ENCODE measurements at regions not wholly inside any gene's neighbourhood (a gene's known extent, or its start where the extent isn't known, plus 50 kb on each side); places are given as distances from the start of the nearest gene placed in this dataset.

DNA sequence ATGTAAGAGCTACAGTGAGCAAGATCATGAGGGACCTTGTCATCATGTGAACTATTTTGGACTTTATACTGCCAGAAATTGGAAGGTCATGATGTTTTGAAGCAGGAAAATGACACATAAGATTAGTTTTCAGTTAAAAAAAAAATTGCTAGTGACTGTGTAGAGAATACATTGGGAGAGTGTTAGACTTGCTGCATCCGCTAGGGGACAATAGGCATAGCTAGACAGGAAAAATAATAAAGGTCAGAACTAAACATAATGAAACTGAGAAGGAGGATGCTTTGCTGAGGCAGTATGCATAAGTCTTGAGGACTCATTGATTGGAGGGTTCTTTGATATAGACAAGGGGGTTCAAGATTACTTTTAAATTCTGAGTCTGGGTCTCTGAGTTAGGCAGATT, 275.8 kb upstream of the KCNH8 start:
- DNase-seq = no peak

DNA sequence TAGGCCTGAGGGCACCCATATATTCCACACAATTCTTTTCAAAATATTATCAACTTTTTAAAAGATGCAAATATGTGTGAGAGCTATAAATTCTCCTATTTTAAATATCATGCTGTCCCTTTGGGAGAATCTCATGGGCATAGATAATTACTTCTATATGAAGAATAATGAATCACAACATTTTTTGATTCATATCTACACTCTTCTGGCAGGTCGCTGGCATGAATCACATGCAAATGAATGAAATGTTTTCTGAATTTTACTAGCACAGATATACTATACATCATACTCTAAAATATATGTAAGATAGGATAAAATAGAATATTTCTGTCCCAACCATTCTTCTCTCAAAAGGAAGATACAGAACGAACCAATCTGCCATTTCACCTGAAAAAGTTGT, 277.7 kb upstream of the KCNH8 start:
- DNase-seq = no peak

- no peak for DNase-seq
Observed at GRCh38 chr3:18870074-18870640, 278.2 kb upstream of the KCNH8 start.

GRCh38 chr3:18868911-18869689, 279.2 kb upstream of the KCNH8 start:
- DNase-seq = no peak

DNA sequence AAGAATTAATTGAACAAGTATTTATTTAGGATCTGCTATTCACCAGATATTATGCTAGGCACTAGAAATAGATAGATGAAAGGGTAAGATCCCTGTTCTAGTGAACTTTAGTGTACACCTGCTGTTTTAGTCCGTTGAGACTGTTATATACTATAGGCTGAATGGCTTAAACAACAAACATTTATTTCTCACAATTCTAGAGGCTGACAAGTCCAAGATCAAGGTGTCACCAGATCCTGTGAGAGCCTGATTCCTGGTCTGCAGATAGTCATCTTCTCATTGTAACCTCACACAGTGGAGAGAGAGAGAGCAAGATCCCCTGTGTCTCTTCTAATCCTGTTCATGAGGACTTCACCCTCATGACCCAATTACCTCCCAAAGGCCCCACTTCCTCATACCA, 281.4 kb upstream of the KCNH8 start:
- no peak for DNase-seq

DNA sequence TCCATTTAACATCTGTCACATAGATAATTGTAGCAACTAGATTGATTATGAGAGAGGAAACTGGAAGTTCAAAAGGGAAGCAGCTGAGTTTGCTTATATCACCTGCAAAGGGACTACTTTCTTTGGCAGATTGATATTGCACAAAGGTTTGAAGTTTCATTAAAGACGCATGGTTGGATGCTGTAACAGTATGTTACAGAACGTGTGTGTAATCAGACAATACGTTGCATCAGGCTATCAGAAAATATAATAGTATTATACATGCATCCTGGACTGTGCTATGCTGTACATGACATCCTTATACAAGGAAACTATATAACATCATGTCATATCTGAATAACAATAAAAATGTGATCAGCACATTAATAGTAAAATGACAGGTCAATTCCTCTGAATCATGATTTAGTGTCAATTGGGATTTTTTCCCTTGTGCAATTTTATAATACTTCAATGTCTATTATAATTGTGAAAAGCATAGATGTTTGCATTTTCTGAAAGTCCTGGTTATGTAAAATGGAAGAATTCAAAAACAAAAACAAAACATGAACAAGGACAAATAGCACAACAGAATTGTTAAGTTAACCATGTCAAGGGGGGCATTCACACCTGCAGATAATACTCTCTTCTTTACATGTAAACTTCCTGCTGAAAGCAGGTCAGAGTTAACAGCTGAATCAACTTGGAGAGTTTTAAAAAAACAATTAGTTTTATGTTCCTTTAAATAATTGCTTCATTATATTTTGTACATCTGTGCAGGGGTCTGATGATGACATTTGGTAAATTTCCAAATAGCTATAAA, 283.2 kb upstream of the KCNH8 start:
- DNase-seq = no peak

- DNase-seq = no peak
Observed at GRCh38 chr3:18862077-18862476, 286.2 kb upstream of the KCNH8 start.

DNA sequence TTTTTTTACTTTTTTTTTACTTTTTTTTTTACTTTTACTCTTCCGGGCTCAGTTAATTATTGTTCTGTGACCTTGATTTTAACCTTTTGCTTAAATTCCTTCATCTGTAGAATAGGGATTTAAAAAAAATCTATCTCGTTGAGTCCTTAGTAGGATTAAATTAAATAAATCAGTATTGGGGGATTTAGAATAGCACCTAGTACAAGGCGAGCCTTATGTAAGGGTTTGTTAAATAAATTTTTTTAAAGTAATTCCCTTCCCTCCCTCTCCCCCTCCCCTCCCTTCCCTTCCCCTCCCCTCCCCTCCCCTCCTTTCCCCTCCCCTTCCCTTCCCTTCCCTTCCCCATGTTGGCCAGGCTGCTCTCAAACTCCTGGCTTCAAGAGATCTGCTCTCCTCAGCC, 287.2 kb upstream of the KCNH8 start:
- no peak for DNase-seq

GRCh38 chr3:18853269-18853668, 295.0 kb upstream of the KCNH8 start:
- DNase-seq = no peak

- DNase-seq = no peak
Observed at GRCh38 chr3:18847583-18848197, 300.6 kb upstream of the KCNH8 start.

- no peak for DNase-seq
Observed at GRCh38 chr3:18843983-18844382, 304.3 kb upstream of the KCNH8 start.

DNA sequence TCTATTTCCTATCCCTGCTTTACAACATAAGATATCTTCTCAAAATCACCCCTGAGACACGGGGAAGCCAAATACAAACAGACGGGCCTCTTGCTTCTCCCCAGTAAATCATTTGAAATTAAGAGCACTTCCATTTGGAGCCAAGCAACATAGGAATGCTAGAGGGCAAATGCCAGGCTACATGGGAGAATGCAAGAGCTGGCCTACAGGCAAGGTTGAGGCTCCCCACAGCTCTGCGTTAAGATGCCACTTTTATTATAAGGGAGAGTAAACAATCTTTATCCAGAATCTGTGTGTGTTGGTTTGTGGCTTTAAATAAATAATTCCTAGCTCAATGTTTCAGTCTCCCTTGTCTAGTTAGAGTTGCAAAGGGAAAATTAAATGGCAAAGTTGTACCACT, 305.1 kb upstream of the KCNH8 start:
- no peak for DNase-seq

DNA sequence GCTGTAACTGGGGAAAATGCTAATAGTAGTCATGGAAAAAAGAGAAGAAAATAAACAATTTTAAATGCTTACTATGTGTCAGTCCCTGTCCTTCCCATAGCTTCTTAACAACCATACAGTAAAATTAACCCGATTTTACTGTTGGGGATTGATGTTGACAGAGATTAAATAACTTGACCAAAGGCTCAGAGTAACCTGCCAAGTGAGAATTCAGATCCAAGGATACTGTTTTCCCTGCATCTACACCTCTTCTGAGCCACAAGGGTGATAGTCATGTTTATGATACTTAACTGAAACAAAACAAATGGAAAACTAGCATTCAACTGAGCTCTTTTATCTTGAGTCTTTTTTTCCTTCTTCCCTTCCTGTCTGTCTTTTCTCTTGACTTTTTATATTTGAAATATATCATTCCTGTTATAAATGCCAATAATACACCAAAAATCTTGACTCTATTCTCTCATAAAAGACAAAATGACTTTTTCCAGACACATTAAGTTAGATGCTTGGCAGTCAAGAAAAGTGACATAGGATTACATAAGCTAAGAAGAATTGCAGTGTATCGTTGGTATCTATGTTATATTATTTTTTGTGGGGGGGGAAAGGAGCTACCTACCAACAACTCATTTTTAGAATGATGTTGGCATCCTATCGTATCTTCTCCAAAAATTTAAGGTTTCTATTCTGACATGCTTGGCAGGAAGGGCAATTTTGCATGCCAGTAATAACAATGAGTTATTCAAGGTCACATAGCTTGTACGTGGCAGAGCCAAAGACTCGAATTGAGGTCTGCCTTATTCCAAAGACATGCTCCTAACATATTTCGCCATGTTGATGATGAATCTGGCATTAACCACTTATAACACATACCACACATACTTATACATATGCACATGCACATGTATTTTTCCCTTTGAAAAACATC, 306.6 kb upstream of the KCNH8 start:
- no peak for DNase-seq

- DNase-seq = no peak
Observed at GRCh38 chr3:18840535-18841137, 307.7 kb upstream of the KCNH8 start.

DNA sequence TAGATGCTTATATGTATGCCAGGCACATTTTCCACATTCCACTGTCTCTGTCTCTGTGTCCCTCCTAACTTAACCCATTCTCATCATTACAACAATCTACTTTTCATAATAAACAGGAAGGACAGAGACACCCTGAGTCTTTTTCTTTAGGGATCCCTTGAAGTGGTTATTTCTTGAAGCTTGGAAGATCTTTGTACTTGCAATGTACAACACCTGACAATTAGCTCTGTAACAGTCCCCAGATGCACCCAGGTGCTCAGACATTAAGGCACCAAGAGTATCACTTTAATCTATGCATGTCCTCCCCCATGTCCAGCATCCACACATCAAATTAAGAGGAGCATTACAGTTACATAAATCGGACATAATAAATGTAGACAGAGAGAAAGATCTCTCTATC, 309.6 kb upstream of the KCNH8 start:
- no peak for DNase-seq

DNA sequence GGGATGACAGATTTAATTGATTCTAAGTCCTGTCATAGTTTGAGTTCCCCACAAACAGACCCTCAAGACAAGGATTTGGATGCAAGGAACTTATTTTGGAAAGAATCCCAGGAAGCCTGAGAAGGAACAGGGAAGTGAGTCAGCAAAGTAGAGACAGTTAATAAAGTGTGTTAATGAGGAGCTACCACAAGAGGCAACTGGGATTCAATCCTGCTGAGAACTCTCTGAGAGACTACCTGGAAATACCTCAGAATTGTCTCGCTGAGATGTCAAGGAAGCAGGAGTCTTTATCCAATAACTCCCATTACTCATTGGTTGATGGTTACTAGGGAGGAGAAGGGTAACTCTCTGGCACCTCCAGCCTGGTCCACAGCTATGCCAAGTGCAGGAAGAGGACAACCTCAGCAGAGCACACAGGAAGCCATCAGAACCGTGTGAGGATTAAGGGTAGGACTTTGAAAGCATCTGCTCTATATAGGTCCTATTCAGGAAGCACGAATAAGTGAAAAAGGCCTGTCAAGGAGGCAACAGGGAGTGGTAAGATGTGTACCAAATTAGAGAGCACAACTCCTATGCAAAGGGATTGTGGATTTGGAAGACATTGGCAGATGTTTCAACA, 311.1 kb upstream of the KCNH8 start:
- no peak for DNase-seq

DNA sequence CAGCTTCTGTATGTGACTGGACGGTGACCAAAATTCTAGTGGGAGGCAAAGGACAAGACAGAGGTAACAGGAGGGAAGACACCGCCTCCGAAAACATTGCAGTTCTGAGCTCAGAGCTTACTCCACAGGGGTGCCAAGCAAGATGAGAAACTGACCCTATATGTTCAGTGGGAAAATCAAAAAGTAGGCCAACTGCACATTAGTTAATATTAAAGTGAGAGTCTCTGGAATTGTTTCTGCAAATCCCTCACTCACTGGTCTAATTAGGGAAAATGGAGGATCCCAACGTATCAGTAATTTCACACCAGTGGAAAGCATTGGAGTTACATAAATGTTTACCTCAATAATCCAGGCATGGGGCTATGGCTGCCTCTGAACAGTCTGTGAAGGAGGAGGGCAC, 313.3 kb upstream of the KCNH8 start:
- DNase-seq = no peak

DNA sequence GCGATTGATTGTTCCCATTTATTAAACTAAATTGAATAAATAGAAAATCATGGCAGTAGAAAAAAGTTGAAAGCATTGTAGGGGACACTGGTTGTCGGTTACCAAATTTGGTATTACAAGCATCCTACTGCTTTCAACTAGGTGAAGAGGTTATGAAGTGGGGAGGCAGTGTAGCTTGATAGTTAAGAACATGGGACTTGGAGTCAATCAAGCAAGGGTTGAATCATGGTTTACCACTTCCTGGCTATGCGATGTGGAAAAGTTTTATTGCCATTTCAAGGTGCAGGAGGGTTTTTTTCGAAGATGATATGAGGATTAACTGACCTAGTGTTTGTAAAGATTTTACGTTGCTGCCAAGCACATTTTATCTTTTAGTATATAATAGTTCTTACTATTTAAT, 318.2 kb upstream of the KCNH8 start:
- DNase-seq = no peak

DNA sequence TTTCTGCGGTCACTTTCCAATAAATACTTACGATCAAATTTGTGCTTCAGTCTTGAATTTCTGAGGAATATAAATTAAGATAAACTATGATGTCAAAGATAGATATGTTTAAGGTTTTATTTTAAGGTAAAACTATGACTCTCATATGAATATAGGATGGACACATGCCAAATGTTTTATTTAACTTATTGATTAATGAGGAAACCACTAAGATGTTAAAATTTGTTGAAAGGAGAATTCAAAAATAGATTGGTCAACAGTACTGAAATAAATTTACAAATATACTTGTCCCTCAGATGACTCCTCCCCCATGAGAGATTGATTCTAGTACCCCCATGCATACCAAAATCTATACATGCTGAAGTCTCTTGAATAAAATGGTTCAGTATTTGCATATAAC, 319.7 kb upstream of the KCNH8 start:
- no peak for DNase-seq

- no peak for DNase-seq
Observed at GRCh38 chr3:18827664-18828063, 320.6 kb upstream of the KCNH8 start.

GRCh38 chr3:18825665-18826064, 322.6 kb upstream of the KCNH8 start:
- no peak for DNase-seq

DNA sequence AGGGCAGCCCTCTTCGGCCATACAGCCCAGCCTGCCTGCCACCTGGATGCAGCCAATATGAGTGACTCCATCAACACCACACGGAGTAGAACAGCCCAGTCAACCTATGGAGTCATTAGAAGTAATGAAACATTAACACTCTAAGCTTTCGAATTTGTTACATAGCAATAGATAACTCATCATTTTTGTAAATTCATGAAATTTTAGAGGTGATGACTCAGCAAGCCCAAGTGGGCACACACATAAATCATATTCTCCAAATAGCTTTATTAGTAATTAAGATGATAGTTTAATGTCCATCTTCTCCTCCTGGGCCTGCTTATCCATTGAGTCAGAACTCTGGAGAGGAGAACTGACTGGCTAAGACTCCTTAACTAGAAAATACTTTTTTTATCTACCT, 335.0 kb upstream of the KCNH8 start:
- no peak for DNase-seq

Measured in NCI-H1092 (cell line).